Stimulated activated naive B cell treated with anti-CD40 and anti-IgM and Interleukin-4, amounts not matched to agents 10 μg/mL and 1 μg/mL and 100 μg/mL, for 72 hours (primary cell): ENCODE measurements at regions not wholly inside any gene's neighbourhood (a gene's known extent, or its start where the extent isn't known, plus 50 kb on each side); places are given as distances from the start of the nearest gene placed in this dataset.

Experiments
- ATAC-seq, 2 donors: fragments of 150-1000 bp; cut with Tn5 transposase; replicated peaks; 2 replicates each; pipeline ENCODE4 v1.10.0; 2021; ENCODE audit warnings: moderate library complexity in 1 of 2
- DNase-seq: peaks from one replicate; pipeline ENCODE4 v3.0.0; 2021
- H3K27ac Mint-ChIP-seq: one replicate; pipeline ENCODE4 v1.8.0; 2022; ENCODE audit warnings: mild to moderate bottlenecking, mixed read lengths
- H3K27me3 Mint-ChIP-seq, 2 donors: one replicate each; pipeline ENCODE4 v1.8.0; 2022; ENCODE audit warnings: mixed read lengths in 2 of 2
- H3K36me3 Mint-ChIP-seq, 2 donors: one replicate each; pipeline ENCODE4 v1.8.0; 2022; ENCODE audit warnings: mixed read lengths in 2 of 2, mild to moderate bottlenecking in 1 of 2
- H3K4me1 Mint-ChIP-seq, 2 donors: one replicate each; pipeline ENCODE4 v1.8.0; 2022; ENCODE audit warnings: mixed read lengths in 2 of 2, mild to moderate bottlenecking in 1 of 2
- H3K4me3 Mint-ChIP-seq, 2 donors: one replicate each; pipeline ENCODE4 v1.8.0; 2022; ENCODE audit warnings: mild to moderate bottlenecking in 2 of 2, mixed read lengths in 2 of 2, moderate library complexity in 1 of 2
- H3K9me3 Mint-ChIP-seq, 2 donors: one replicate each; pipeline ENCODE4 v1.8.0; 2022; ENCODE audit warnings: mixed read lengths in 2 of 2, mild to moderate bottlenecking in 1 of 2

DNA sequence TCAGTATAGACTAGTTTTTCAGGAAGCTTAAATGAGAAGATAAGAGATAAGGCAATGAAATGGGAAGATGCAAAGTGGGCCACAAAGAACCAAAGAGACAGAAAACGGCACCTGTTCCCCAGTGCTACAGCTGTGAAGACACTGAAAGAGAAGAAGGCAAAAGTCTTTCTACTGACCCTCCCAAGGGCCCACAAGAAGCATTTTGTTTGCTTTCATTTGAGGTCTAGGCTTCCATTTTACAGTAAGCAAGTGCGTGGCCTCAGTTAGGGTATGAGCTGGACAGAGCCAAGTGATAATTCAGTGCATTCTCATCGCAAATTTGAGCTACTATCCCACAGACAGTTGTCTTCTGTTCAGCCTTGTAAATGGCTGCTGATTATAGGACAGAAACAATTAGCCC lies 53.4 kb upstream of the STK17B start:
- ATAC-seq = peak in 1 of 2 donors; percentile 25
- Mint-ChIP-seq H3K4me3 (no peak overlapping the region), H3K4me1 (peaks cover 45 to 65% of the 10 kb centered on the region in 2 donors)

DNA sequence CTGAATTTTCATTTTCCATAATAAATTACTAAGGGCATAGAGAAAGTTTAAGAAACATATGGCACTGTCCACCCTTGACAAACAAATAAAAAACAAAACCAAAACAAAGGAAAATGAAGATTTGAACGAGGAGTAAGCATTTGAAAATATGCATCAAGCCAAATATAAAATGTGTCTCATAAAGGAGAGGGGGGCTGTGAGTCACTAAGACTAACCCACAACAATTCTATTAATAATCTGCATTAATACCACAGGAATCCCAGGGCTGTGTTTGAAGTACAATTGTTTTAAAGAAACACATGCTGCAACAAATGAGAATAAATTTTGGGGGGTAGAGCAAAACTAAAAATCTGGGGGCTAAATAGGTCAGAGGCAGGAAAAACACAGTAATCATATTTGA lies 53.8 kb upstream of the STK17B start:
- no peak for ATAC-seq
- Mint-ChIP-seq H3K9me3 (peaks cover 0 to 1% of the 10 kb centered on the region in 2 donors), H3K27ac (no peak overlapping the region), H3K36me3 (peaks cover 0 to 2% of the 10 kb centered on the region in 2 donors), H3K27me3 (no peaks in the 10 kb centered on the region), H3K4me3 (peak overlapping the region in 1 of 2 donors; percentile 42), H3K4me1 (peaks cover 45 to 65% of the 10 kb centered on the region in 2 donors)
- DNase-seq = no peak

More for the DNA sequence above, 53.4 kb upstream of the STK17B start:
- H3K27me3 Mint-ChIP-seq = no peaks in the 10 kb centered on the region
- peaks cover 0 to 2% of the 10 kb centered on the region in 2 donors for H3K36me3 Mint-ChIP-seq
- no peak for DNase-seq
- H3K9me3 Mint-ChIP-seq = peaks cover 0 to 1% of the 10 kb centered on the region in 2 donors
- peak overlapping the region; percentile 3 for H3K27ac Mint-ChIP-seq

DNA sequence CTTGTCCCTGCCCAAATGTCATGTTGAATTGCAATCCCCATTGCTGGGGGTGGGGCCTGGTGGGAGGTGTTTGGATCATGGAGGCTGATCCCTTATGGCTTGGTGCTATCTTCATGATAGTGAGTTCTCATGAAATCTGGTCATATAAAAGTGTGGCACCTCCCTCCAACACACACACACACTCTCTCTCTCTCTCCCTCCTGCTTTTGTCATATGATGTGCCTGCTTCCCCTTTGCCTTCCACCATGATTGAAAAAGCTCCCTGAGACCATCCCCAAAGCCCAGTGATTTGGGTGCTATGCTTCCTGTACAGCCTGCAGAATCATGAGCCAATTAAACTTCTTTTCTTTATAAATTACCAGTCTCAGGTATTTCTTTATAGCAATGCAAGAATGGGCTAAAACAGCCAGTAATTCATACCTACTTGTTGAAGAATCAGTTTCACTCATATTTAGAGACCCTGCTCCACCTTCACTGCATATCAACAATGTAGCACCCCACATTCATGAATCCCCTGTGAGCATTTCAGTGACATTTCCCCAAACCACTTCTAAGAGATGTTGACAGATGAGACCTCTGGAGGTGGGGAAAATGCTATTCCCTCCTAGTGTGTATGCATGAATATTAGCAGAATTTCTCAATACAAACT lies 54.8 kb upstream of the STK17B start:
- Mint-ChIP-seq H3K9me3 (peaks cover 0 to 1% of the 10 kb centered on the region in 2 donors), H3K27me3 (no peaks in the 10 kb centered on the region), H3K36me3 (peaks cover 0 to 2% of the 10 kb centered on the region in 2 donors), H3K27ac (peak overlapping the region; percentile 73), H3K4me1 (peaks cover 41 to 60% of the 10 kb centered on the region in 2 donors), H3K4me3 (peak overlapping the region; percentile 2 to 23)
- ATAC-seq = peak; percentile 56 to 57
- DNase-seq = no peak

DNA sequence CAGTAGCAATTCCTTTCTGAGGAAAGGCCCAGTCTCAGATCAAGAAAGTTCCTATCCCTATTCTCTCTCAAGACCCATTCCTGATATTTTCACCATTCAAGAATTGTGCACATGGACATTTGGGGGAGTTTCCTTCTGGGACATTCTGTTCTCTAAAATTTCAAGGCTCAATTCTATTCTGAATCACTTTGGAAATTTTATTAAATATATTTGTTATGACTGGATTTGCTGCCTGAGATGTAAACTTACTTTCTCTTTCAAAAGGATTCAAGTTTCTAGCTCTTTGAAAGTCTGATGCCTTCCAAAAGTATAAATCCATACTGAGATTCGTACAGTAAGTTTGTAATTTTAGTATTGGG lies 55.3 kb upstream of the STK17B start:
- Mint-ChIP-seq H3K27ac (peak overlapping the region; percentile 73), H3K36me3 (peaks cover 0 to 2% of the 10 kb centered on the region in 2 donors), H3K4me3 (peak overlapping the region in 1 of 2 donors; percentile 23), H3K27me3 (no peaks in the 10 kb centered on the region), H3K9me3 (no peaks in the 10 kb centered on the region), H3K4me1 (peaks cover 45 to 65% of the 10 kb centered on the region in 2 donors)
- peak in 1 of 2 donors; percentile 28 for ATAC-seq
- DNase-seq = no peak

DNA sequence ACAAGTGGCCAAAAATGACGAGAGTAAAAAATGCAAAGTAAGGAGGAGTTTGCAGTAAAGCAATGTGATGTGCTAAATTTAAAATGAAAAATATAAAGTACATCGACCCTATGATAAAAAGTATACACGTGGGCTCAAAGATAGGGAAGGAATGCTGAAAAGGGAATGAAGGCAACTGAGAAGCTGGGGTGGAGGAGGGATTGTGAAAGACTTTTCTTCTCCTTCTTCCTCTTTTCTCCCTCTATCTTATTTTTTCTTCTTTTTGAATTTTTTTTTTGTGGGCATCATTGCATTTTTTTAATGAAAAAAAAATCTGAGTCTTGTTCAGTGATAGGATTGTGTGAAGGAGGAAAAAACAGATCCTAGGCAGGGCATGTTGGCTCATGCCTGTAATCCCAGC lies 57.6 kb upstream of the STK17B start:
- H3K4me1 Mint-ChIP-seq = peaks cover 50 to 75% of the 10 kb centered on the region in 2 donors
- H3K36me3 Mint-ChIP-seq = no peaks in the 10 kb centered on the region
- H3K27me3 Mint-ChIP-seq = no peaks in the 10 kb centered on the region
- H3K27ac Mint-ChIP-seq = no peak overlapping the region
- no peak overlapping the region for H3K4me3 Mint-ChIP-seq
- H3K9me3 Mint-ChIP-seq = no peaks in the 10 kb centered on the region
- ATAC-seq = no peak
- DNase-seq = no peak

DNA sequence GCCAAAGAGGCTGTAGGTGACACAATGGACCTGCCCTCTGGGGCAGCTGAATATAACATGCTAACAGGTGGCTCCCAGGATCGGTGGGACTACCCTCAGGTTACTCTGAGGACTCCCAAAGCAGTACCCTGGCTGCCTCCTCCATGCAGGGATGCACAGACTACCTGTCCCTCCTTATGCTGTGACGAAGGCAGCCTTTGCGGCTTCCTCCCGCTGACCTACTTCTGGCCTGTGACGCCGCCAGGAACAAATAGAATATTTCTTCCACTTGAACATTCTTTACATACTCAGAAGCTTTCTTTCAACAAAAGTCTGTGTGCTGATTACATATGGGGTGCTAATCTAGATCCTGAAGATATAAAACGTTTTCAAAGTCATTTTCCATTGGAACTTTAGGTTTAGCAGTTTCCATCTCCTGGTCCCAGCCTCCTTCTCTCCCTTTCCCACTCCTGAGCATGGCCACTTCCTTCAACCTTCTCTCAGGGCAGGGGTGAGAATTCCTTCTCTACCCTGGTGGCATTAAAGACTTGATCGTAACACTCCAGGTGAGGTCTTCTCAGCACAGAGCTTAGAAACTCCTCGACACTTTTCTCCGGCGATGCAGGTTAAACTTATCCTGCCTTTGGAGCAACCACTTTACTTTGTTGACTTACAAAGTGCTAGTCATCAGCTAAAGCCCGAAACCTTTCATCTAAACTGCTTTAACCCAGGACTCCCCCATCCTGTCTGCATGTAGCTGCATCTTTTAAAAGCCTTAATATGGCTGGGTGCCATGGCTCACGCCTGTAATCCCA lies 58.9 kb upstream of the STK17B start:
- DNase-seq (no peak), ATAC-seq (no peak)
- no peaks in the 10 kb centered on the region for H3K36me3 Mint-ChIP-seq

DNA sequence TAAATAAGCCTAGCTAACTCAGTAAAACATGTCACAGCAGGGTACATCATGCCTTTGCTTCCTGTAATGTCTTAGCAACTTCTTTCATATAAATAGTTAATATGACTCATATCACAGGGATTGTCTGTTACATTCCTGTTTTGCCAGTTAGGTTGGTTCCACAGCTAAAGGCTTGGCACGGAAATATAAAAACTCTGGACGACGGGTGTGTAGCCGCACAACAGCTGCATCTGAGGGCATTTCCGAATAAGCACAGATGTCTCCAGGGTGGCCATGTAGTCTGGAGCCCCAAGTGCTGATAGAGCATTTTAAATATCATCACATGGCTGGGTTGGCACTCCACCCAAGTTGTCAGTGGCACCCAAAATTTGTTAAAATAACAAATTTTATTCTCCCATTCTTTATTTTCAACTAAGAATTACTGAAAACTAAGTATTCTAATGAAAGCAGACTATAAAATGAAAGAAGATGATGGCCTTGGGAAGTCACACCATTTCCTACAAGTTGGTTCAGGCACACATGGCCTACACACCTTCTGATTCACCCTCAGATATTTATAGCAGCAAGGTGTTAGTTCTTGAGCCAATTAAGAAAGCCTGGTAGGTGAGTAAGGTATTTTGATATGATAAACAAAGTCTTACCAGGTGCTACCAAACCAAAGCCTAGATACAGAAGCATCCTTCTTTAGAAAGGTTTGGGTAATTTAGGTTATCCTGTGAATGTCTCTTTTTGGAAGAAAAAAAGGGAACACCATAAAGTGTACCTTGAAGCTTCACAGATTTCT lies 61.8 kb upstream of the STK17B start:
- H3K4me1 Mint-ChIP-seq = peaks cover 42 to 66% of the 10 kb centered on the region in 2 donors
- DNase-seq (no peak), ATAC-seq (peak; percentile 23 to 34)
- no peaks in the 10 kb centered on the region for H3K27me3 Mint-ChIP-seq
- H3K36me3 Mint-ChIP-seq = peaks cover 0 to 1% of the 10 kb centered on the region in 2 donors
- H3K9me3 Mint-ChIP-seq = no peaks in the 10 kb centered on the region
- peak overlapping the region; percentile 88 for H3K27ac Mint-ChIP-seq
- no peak overlapping the region for H3K4me3 Mint-ChIP-seq

More for the DNA sequence above, 58.9 kb upstream of the STK17B start:
- Mint-ChIP-seq H3K4me1 (peaks cover 45 to 72% of the 10 kb centered on the region in 2 donors), H3K27ac (no peak overlapping the region), H3K27me3 (no peaks in the 10 kb centered on the region), H3K9me3 (no peaks in the 10 kb centered on the region), H3K4me3 (no peak overlapping the region)

DNA sequence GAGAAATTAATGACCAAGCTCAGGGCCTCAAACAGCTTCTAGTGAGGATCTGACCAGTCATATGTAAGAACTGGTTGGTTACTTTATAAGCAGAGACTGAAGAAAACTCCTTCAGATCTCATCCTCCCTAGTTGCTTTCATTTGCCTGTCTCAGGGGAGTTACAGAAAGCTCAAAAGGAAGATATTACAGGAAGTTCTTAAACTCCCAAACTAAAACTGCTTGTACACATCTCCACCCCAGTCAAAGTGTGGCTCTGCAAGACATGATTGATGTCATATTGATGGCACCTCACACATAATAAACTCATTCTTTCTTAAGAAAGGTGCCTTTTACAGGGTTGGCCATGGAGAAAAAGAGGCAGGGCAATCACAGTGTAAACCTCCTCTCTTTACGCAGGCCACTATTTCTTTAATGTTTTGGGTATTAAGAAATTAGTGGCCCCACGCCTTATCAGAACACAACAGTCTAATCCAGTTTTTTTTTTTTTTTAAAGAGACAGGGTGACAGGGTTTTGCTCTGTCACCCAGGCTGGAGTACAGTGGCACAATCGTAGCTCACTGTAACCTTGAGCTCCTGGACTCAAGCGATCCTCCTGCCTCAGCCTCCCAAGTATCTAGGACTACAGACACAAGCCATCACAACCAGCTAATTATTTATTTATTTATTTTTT lies 62.6 kb upstream of the STK17B start:
- Mint-ChIP-seq H3K36me3 (peaks cover 0 to 1% of the 10 kb centered on the region in 2 donors), H3K4me3 (no peak overlapping the region), H3K27ac (peak overlapping the region; percentile 88), H3K27me3 (no peaks in the 10 kb centered on the region), H3K9me3 (no peaks in the 10 kb centered on the region), H3K4me1 (peaks cover 42 to 66% of the 10 kb centered on the region in 2 donors)
- peak; percentile 67 to 72 for ATAC-seq
- DNase-seq = peak; percentile 8

DNA sequence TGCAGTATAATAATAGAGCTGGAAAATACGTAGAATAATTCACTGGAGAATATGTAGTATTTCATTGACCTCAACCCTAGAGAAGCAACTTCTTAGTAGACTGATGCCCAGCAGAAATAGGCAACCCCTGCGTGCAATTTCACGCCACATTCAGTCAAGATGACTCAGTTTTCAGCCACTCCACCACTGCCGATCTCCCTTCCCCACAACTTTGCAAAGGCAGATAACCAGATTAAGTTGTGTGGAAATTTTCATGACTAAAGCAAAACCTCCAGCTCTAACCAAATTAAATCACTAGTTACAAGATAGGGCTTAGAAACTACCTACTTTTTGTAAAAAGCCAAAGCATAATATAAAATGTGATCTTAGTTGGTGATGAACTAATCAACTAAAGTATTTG lies 63.3 kb upstream of the STK17B start:
- ATAC-seq (peak; percentile 75 to 76), DNase-seq (peak; percentile 53)
- Mint-ChIP-seq H3K36me3 (peaks cover 0 to 1% of the 10 kb centered on the region in 2 donors), H3K4me1 (peaks cover 44 to 68% of the 10 kb centered on the region in 2 donors), H3K27me3 (no peaks in the 10 kb centered on the region), H3K9me3 (no peaks in the 10 kb centered on the region), H3K27ac (peak overlapping the region; percentile 88), H3K4me3 (peak overlapping the region in 1 of 2 donors; percentile 47)

DNA sequence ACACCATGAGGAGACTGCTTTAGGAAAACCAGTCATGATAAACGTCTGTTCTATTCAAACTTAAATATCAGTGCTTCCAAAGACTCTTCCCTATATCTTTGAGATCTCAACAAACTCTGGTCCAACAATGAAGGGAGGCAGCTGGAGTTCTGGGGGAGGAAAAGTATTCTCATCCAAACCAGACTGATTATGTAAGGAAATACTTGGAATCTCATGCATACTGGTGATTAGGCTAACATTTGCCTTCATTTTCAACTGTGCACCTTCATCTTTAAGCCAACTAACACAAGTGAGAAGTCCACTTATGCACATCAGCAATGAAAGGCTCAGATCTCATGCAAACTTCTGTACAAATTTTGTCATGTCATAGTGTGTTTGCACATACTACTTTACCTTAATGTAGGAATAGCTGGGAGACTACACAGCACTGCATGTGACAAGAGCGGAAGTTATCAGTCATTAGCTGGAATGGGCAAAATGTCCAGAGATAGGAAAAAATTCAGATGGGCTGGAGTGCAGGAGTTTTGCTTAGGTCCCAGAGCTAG lies 67.5 kb upstream of the STK17B start:
- ATAC-seq = no peak
- H3K4me1 Mint-ChIP-seq = peaks cover 47 to 71% of the 10 kb centered on the region in 2 donors
- H3K27ac Mint-ChIP-seq = peak overlapping the region; percentile 94
- no peak overlapping the region for H3K4me3 Mint-ChIP-seq
- no peaks in the 10 kb centered on the region for H3K9me3 Mint-ChIP-seq
- H3K36me3 Mint-ChIP-seq = peaks cover 3 to 6% of the 10 kb centered on the region in 2 donors
- DNase-seq = no peak
- no peaks in the 10 kb centered on the region for H3K27me3 Mint-ChIP-seq

DNA sequence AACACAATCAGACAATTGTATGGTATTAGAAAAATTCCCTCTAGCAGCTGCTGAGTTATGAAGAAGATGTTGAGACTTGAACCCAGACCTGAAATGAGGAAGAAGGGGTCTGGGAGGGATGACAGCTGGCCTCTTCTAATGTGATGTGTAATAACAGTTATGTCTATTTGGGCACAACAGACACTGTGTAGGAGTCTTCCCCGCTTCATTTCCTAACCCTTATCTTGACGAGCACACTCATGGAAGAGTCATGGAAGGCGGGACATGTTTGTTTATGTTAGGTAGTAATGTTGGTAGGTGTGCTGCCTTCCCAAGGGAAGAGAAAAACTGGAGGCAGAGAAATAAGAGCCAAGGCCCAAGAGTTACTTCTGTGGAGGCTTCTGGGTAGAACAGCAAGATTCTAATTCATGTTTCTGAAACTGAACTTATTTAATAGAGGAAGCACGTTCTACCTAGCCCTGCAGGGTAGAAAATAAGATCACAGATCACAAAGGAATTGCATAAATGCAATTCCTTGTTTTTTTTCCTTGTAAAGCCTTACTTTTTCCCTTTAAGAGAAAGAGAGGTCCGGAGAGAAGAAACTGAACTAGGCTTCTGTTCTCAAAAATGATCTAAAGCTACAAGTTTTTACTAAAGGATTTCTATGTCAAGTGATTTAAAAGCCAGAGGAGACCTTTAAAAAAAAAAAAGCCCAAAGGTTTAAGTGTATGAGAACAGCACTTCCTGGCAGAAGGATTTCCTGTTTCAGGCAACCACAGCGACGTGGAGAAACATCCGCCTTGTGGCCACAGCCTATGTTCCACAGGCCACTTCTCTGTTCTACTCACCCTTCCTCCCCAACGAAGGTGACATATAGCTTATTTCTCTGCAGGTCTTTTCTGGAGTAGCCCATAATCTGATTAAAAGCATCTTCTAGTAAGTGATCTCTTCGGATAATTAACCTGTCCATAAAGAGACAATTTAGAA lies 68.5 kb upstream of the STK17B start:
- Mint-ChIP-seq H3K27ac (peak overlapping the region; percentile 94), H3K36me3 (peaks cover 3 to 6% of the 10 kb centered on the region in 2 donors), H3K4me1 (peaks cover 49 to 69% of the 10 kb centered on the region in 2 donors), H3K4me3 (peak overlapping the region; percentile 50 to 66), H3K27me3 (no peaks in the 10 kb centered on the region), H3K9me3 (no peaks in the 10 kb centered on the region)
- ATAC-seq (peak; percentile 75 to 80), DNase-seq (peak; percentile 81)

DNA sequence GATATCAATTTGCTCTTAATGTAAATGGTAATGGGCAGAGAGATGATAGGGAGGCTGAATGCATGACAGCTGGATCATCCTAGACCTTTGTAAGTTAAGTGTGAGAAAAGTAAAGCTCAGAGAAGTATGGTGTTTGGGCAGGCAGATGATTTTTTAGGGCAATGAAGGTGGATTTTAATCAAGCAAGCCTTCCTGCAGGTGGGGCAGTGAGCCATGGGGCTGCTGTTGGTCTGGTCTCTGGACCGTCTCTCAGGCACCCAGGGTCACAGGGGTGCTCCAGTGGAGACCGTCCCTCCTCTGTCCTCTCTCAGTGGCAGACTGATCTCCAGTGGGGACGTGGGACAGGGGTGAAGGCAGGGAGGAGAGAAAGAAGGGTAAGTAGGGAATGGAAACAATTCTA lies 69.8 kb upstream of the STK17B start:
- Mint-ChIP-seq H3K36me3 (peaks cover 3 to 6% of the 10 kb centered on the region in 2 donors), H3K4me3 (peak overlapping the region; percentile 59 to 80), H3K27ac (peak overlapping the region; percentile 100), H3K27me3 (no peaks in the 10 kb centered on the region), H3K4me1 (peaks cover 60 to 81% of the 10 kb centered on the region in 2 donors), H3K9me3 (no peaks in the 10 kb centered on the region)
- DNase-seq = no peak
- ATAC-seq = no peak
